Transverse colon (tissue), 4 donors: ENCODE measurements at regions not wholly inside any gene's neighbourhood (a gene's known extent, or its start where the extent isn't known, plus 50 kb on each side); places are given as distances from the start of the nearest gene placed in this dataset.

Experiments
- POLR2A ChIP-seq: fragments of 450-650 bp; IDR thresholded peaks from one replicate; pipeline ENCODE4 v1.6.1; 2016; ENCODE audit warnings: antibody characterized with exemption, mild to moderate bottlenecking, moderate library complexity
- POLR2AphosphoS5 ChIP-seq, 3 donors: sonication (generic); formaldehyde crosslinking; IDR thresholded peaks; one replicate each; pipeline ENCODE4 v1.6.1; 2016; ENCODE audit warnings: antibody characterized with exemption in 3 of 3
- TF ChIP-seq, protein P1 (sequence below), 5 experiments: fragments of 200-600 bp in 3 of 5; fragments of 450-650 bp in 2 of 5; sonication (generic) in 3 of 5; IDR thresholded peaks; 1 replicate in 2 of 5; 2 replicates in 3 of 5; pipeline ENCODE4 v1.5.1; 2016 to 2017; ENCODE audit warnings: antibody characterized with exemption in 5 of 5, inconsistent platforms in 3 of 5, mild to moderate bottlenecking in 2 of 5, moderate library complexity in 1 of 5

GRCh38 chr1:29970747-29971325 lies 734.5 kb downstream of the PTPRU start:
- TF ChIP-seq POLR2A (no peak), POLR2AphosphoS5 (IDR thresholded peaks at IDR 0.05) (no peak)
- TF ChIP-seq, protein P1, sequence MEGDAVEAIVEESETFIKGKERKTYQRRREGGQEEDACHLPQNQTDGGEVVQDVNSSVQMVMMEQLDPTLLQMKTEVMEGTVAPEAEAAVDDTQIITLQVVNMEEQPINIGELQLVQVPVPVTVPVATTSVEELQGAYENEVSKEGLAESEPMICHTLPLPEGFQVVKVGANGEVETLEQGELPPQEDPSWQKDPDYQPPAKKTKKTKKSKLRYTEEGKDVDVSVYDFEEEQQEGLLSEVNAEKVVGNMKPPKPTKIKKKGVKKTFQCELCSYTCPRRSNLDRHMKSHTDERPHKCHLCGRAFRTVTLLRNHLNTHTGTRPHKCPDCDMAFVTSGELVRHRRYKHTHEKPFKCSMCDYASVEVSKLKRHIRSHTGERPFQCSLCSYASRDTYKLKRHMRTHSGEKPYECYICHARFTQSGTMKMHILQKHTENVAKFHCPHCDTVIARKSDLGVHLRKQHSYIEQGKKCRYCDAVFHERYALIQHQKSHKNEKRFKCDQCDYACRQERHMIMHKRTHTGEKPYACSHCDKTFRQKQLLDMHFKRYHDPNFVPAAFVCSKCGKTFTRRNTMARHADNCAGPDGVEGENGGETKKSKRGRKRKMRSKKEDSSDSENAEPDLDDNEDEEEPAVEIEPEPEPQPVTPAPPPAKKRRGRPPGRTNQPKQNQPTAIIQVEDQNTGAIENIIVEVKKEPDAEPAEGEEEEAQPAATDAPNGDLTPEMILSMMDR (IDR thresholded peaks at IDR 0.05): no peak
